IMR-90 (cell line): ENCODE measurements at regions not wholly inside any gene's neighbourhood (a gene's known extent, or its start where the extent isn't known, plus 50 kb on each side); places are given as distances from the start of the nearest gene placed in this dataset.

Experiments
- ATAC-seq: fragments of 200-7000 bp; cut with Tn5 transposase; 2 replicates; pipeline ENCODE4 v1.9.1; 2020; ENCODE audit warnings: low read depth, mild to moderate bottlenecking, moderate library complexity
- BruUV-seq: library from RNA; stranded (reverse); fragments of 400-500 nt; replicated peaks from 2 replicates; lab custom pipeline; 2021; lab: Mats Ljungman, UMichigan
- CTCF ChIA-PET: fragments of 300-600 bp; formaldehyde crosslinking; extraction: SDS; loops from one replicate; lab custom pipeline; 2021; ENCODE audit warnings: antibody characterized with exemption; lab: Yijun Ruan, JAX
- POLR2A ChIA-PET: fragments of 300-600 bp; sonication (Branson Sonifier 250); formaldehyde crosslinking; loops from one replicate; lab custom pipeline; 2022; ENCODE audit warnings: antibody characterized with exemption; ENCODE audit not compliant: unreplicated experiment; lab: Charles Lee
- DNase-seq: peaks from one replicate; pipeline ENCODE4 v3.0.0; 2013
- H2AFZ ChIP-seq: replicated peaks from 2 replicates; pipeline ENCODE3; 2013; ENCODE audit warnings: low read length, mild to moderate bottlenecking; ENCODE audit not compliant: poor library complexity
- H2AK5ac ChIP-seq: 2 replicates; pipeline ENCODE4 v1.6.1; 2013; ENCODE audit warnings: low read depth, low read length, inconsistent platforms
- H2AK9ac ChIP-seq: replicated peaks from 2 replicates; pipeline ENCODE3; 2013; ENCODE audit warnings: mild to moderate bottlenecking, low read depth, low read length, moderate library complexity; ENCODE audit not compliant: poor library complexity
- H2BK120ac ChIP-seq: 2 replicates; pipeline ENCODE4 v1.6.1; 2013; ENCODE audit warnings: low read depth, low read length, inconsistent platforms
- H2BK15ac ChIP-seq: 3 replicates; pipeline ENCODE4 v1.6.1; 2013; ENCODE audit warnings: low read depth, low read length, inconsistent platforms
- H2BK20ac ChIP-seq: 2 replicates; pipeline ENCODE4 v1.6.1; 2013; ENCODE audit warnings: low read depth, mild to moderate bottlenecking, inconsistent platforms, low read length, moderate library complexity
- H2BK5ac ChIP-seq: 2 replicates; pipeline ENCODE4 v1.6.1; 2013; ENCODE audit warnings: mild to moderate bottlenecking, low read depth, low read length, inconsistent platforms; ENCODE audit not compliant: poor library complexity, severe bottlenecking
- H3K14ac ChIP-seq: replicated peaks from 2 replicates; pipeline ENCODE4 v1.6.1; 2013; ENCODE audit warnings: low read depth, low read length, inconsistent platforms
- H3K18ac ChIP-seq: 2 replicates; pipeline ENCODE4 v1.6.1; 2013; ENCODE audit warnings: low read depth, low read length, control low read depth
- H3K23ac ChIP-seq: 2 replicates; pipeline ENCODE4 v1.6.1; 2013; ENCODE audit warnings: low read depth, low read length, inconsistent platforms
- H3K27ac ChIP-seq: 2 replicates; pipeline ENCODE4 v1.5.1; 2013; ENCODE audit warnings: mild to moderate bottlenecking, control low read depth, low read length; ENCODE audit not compliant: insufficient read depth
- H3K27me3 ChIP-seq: 2 replicates; pipeline ENCODE4 v1.6.1; 2013; ENCODE audit warnings: low read length; ENCODE audit not compliant: control insufficient read depth, insufficient read depth
- H3K36me3 ChIP-seq: 2 replicates; pipeline ENCODE4 v1.6.1; 2013; ENCODE audit warnings: low read length, mixed read lengths; ENCODE audit not compliant: control insufficient read depth, insufficient read depth
- H3K4ac ChIP-seq: 2 replicates; pipeline ENCODE4 v1.6.1; 2013; ENCODE audit warnings: low read depth, low read length, inconsistent platforms
- H3K4me1 ChIP-seq: 2 replicates; pipeline ENCODE4 v1.6.1; 2013; ENCODE audit warnings: low read length, mixed read lengths; ENCODE audit not compliant: control insufficient read depth, insufficient read depth
- H3K4me2 ChIP-seq: 2 replicates; pipeline ENCODE4 v1.6.1; 2013; ENCODE audit warnings: low read depth, mild to moderate bottlenecking, control low read depth, low read length, moderate library complexity
- H3K4me3 ChIP-seq: 2 replicates; pipeline ENCODE4 v1.5.1; 2013; ENCODE audit warnings: low read depth, mild to moderate bottlenecking, control low read depth, low read length, moderate library complexity; ENCODE audit not compliant: insufficient read depth
- H3K56ac ChIP-seq: 2 replicates; pipeline ENCODE4 v1.6.1; 2013; ENCODE audit warnings: low read length, inconsistent platforms; ENCODE audit not compliant: insufficient read depth; ENCODE audit errors: extremely low read depth
- H3K79me1 ChIP-seq, 2 experiments: 2 replicates each; pipeline ENCODE4 v1.6.1; 2013; ENCODE audit warnings: low read length in 2 of 2, inconsistent platforms in 1 of 2, low read depth in 1 of 2
- H3K9ac ChIP-seq: 2 replicates; pipeline ENCODE4 v1.6.1; 2013; ENCODE audit warnings: low read depth, low read length, control low read depth
- H3K9me1 ChIP-seq: 2 replicates; pipeline ENCODE4 v1.6.1; 2013; ENCODE audit warnings: low read length, inconsistent platforms; ENCODE audit not compliant: insufficient read depth
- H3K9me3 ChIP-seq: 2 replicates; pipeline ENCODE4 v1.6.1; 2013; ENCODE audit warnings: low read length; ENCODE audit not compliant: control insufficient read depth, insufficient read depth
- H4K20me1 ChIP-seq: 2 replicates; pipeline ENCODE4 v1.6.1; 2013; ENCODE audit warnings: low read length, inconsistent platforms; ENCODE audit not compliant: insufficient read depth
- H4K5ac ChIP-seq: 2 replicates; pipeline ENCODE4 v1.6.1; 2013; ENCODE audit warnings: mild to moderate bottlenecking, low read depth, low read length, control low read depth
- H4K8ac ChIP-seq, 2 experiments: 2 replicates each; pipeline ENCODE4 v1.6.1; 2013; ENCODE audit warnings: low read depth in 2 of 2, low read length in 2 of 2, control low read depth in 1 of 2, inconsistent platforms in 1 of 2
- H4K91ac ChIP-seq: 2 replicates; pipeline ENCODE4 v1.6.1; 2013; ENCODE audit warnings: low read depth, low read length, inconsistent platforms; ENCODE audit not compliant: insufficient read depth
- CEBPB ChIP-seq: IDR thresholded peaks from 2 replicates; pipeline ENCODE4 v1.6.1; 2012; ENCODE audit warnings: low read depth, low read length, improper control_type of control experiment
- CHD1 ChIP-seq: IDR thresholded peaks from 2 replicates; pipeline ENCODE4 v1.6.1; 2012; ENCODE audit warnings: low read depth, low read length, improper control_type of control experiment
- MXI1 ChIP-seq: IDR thresholded peaks from 2 replicates; pipeline ENCODE4 v1.6.1; 2012; ENCODE audit warnings: low read depth, mild to moderate bottlenecking, low read length, moderate library complexity, borderline replicate concordance
- NFE2L2 ChIP-seq: fragments of 150-350 bp; IDR thresholded peaks from 2 replicates; pipeline ENCODE4 v1.6.1; 2016; ENCODE audit warnings: low read depth, mild to moderate bottlenecking, low read length
- RAD21 ChIP-seq: IDR thresholded peaks from 2 replicates; pipeline ENCODE4 v1.6.1; 2012; ENCODE audit warnings: low read length, improper control_type of control experiment
- RFX5 ChIP-seq: IDR thresholded peaks from 2 replicates; pipeline ENCODE4 v1.8.0; 2012; ENCODE audit warnings: low read depth, mild to moderate bottlenecking, low read length, moderate library complexity
- WGBS, 2 experiments: methylation state at CpG; one replicate each; pipeline versions ENCODE4 v1.1.5 to v1.1.7; 2013; ENCODE audit warnings: missing lambda C conversion rate in 2 of 2; ENCODE audit not compliant: insufficient read length in 1 of 2; ENCODE audit errors: extremely low coverage in 2 of 2; 5-methylcytosine and 5-hydroxymethylcytosine counted together
- dilution Hi-C: fragments of 300-500 bp; cut with HindIII; formaldehyde crosslinking; loops from one replicate; pipeline ENCODE4 v1.14.3; 2018; ENCODE audit warnings: low sequenced_read_pairs; ENCODE audit not compliant: unreplicated experiment
- in situ Hi-C: fragments of 300-500 bp; cut with MboI; formaldehyde crosslinking; loops from 3 replicates; pipeline ENCODE4 v1.14.3; 2019; ENCODE audit warnings: low sequenced_read_pairs, inconsistent platforms, mixed read lengths
- intact Hi-C: fragments of 100-400 bp; cut with micrococcal nuclease; formaldehyde crosslinking; loops from 2 replicates; pipeline ENCODE4 v1.10.0; 2022

DNA sequence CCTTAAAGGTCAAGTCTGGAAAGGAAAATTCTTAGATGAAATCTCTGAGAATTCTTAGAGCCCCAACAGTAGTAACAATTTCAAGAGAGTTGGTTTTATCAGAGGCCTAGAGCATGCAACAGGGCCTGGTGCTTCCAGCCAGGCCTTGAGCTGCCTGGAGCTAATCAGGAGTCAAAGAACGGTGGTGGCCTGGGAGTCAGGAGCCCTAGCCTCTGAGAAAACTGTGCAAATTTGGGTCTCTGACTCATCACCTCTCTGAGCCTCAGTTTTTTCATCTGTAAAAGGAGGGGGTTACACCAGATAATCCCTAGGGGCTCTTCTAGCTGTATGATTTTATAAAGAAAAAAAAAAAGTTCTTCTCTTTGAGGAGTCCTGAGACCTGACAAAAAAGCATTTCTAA lies 227.3 kb upstream of the RPL38 start:
- H3K4me2 ChIP-seq, result no peak overlapping the region
- TF ChIP-seq CEBPB, result no peak
- no peak for TF ChIP-seq RAD21
- TF ChIP-seq MXI1, result no peak
- no peak for TF ChIP-seq RFX5
- no peak for TF ChIP-seq CHD1
- TF ChIP-seq NFE2L2, result no peak
- ATAC-seq, result no peak

More for the DNA sequence above, 227.3 kb upstream of the RPL38 start:
- DNase-seq, result no peak
- no peak overlapping the region for H2AK5ac ChIP-seq
- no peak overlapping the region for H4K5ac ChIP-seq
- H2BK120ac ChIP-seq, result no peak overlapping the region
- dilution Hi-C loops (no loop called here), intact Hi-C loops (no loop called here), in situ Hi-C loops (loop anchor here (25.0 kb wide), 1 partner anchor 364 kb away; no protein-coding TSS in a partner anchor)
- H3K27me3 ChIP-seq, result no peaks in the 10 kb centered on the region
- H3K79me1 ChIP-seq, result no peaks in the 10 kb centered on the region
- H3K14ac ChIP-seq, result no peak overlapping the region
- no peak overlapping the region for H3K4me3 ChIP-seq
- no TSS peak for BruUV-seq
- no CpG with 5 or more reads among the region's 1 CpG for WGBS, 2 experiments
- H2AK9ac ChIP-seq, result no peak overlapping the region
- CTCF ChIA-PET, result no interaction called here
- no peak overlapping the region for H2AFZ ChIP-seq
- H3K9me1 ChIP-seq, result no peaks in the 10 kb centered on the region
- H3K4ac ChIP-seq, result no peak overlapping the region
- H3K23ac ChIP-seq, result no peak overlapping the region
- H3K9me3 ChIP-seq, result peaks cover 42% of the 10 kb centered on the region
- no peak overlapping the region for H2BK15ac ChIP-seq
- no peak overlapping the region for H3K9ac ChIP-seq
- no peak overlapping the region for H4K91ac ChIP-seq
- H2BK5ac ChIP-seq, result no peak overlapping the region
- no peaks in the 10 kb centered on the region for H3K4me1 ChIP-seq
- H4K20me1 ChIP-seq, result no peaks in the 10 kb centered on the region
- H3K56ac ChIP-seq, result no peak overlapping the region
- no peaks in the 10 kb centered on the region for H3K36me3 ChIP-seq
- POLR2A ChIA-PET, result no interaction called here
- H4K8ac ChIP-seq, result no peak overlapping the region
- no peak overlapping the region for H3K27ac ChIP-seq
- no peak overlapping the region for H2BK20ac ChIP-seq
- H3K18ac ChIP-seq, result no peak overlapping the region
